ENCODE measurements at regions not wholly inside any gene's neighbourhood (a gene's known extent, or its start where the extent isn't known, plus 50 kb on each side); places are given as distances from the start of the nearest gene placed in this dataset.
"Not testable (repeated sequence)": the region's sequence is repeated elsewhere in the genome, so short reads cannot be mapped to it uniquely, and the experiment has no call there.

GRCh38 chr7:23938937-23939552 is 229.0 kb downstream of the STK31 start:
- DNase-seq: peak; percentile 32

GRCh38 chr7:23939747-23940146 is 229.7 kb downstream of the STK31 start:
- DNase-seq: not testable (repeated sequence)

- DNase-seq: no peak
Observed at GRCh38 chr7:23941551-23941950, 231.5 kb downstream of the STK31 start.

DNA sequence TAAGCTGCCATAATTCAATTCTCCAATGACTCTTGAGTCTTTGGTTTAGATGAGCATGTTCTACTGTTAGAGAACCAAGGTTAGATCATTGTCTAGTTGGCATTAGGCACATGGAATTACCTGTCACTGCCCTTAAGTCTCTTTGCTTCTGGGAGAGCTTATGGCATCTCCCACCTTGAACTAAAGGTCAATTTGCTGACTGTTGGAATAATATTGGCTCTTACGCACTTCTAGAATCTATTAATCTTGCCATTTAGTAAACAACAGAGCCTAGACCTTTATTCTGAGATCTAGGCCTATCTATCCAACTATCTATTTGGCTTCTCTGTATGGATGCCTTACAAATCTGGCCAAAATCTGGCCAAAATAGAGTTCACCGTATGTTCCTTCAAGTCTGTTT is 232.0 kb downstream of the STK31 start:
- no peak for DNase-seq

DNA sequence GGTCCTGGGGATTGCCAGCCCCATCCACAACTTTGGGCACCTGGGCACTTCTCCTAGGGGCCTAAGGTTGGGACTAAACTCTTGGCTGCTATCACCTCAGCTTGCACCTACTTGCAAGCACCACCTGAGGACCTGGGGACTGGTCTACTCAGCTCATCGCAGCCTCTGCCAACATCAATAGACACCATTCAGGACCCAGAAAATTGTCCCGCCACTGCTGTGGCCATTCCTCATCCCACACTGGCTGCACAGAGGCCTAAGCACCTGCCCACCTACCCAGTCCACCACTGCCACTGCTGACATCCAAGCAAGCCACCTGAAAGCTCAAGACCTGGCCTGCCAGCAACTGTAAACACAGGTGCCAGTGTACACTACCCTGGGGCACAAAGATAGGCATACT is 234.1 kb downstream of the STK31 start:
- no peak for DNase-seq

GRCh38 chr7:23945472-23945871 is 235.5 kb downstream of the STK31 start:
- DNase-seq: no peak

DNA sequence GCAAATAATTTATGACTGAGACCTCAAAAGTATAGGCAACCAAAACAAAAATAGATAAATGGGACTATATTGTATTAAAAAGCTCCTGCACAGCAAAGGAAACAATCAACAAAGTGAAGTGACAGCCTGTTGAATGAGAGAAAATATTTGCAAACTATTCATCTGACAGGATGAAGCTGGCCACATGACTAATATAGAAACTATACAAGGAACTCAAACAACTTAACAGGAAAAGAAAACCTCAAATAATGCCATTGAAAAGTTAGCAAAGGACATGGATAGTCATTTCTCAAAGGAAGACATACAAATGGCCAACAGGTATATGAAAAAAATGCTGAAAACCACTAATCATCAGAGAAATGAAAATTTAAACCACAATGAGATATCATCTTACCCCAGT is 245.1 kb downstream of the STK31 start:
- no peak for DNase-seq

DNA sequence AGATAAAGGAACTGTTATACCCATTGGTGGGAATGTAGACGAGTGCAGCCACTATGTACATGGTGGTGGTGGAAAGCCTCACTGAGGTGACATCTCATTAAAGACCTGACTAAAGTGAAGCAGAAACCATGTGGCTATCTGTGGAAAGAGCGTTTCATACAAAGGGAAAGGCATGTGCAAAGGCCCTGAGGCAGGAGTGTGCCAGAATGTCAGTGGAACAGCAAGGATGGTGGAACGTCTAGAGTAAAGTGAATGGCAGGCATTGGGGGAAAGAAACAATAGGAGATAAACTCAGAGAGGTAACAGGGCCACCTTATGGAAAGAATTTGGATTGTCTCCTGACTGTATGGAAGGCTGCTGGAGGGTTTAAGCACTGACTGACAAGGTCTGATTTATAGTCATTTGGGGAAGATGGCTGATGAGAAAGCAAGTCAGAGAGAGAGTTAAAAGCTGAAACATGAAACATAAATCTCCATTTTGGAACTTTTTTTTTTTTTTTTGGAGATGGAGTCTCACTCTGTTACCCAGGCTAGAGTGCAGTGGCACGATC is 245.7 kb downstream of the STK31 start:
- DNase-seq: no peak

GRCh38 chr7:23956772-23957576 is 247.0 kb downstream of the STK31 start:
- no peak for DNase-seq

DNA sequence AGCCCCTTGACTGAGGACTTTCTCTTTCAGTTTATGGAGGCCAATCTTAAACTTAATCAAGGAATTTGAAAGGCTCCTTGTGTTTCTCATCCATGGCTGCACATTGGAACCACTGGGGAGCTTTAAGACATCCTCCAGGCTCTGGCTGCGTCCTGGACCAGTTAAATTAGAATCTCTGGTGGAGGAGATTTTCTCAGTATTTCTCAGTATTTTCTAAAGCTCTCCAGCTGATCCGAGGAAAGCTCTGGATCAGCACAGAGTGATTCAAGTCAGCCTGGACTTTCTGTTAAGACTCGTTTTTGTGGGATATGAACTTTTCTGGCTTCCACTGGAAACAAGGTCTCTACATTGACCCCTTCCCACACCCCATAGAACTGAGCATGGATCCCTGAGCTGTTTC is 249.8 kb downstream of the STK31 start:
- no peak for DNase-seq

GRCh38 chr7:23960361-23960760 is 250.3 kb downstream of the STK31 start:
- DNase-seq: no peak

GRCh38 chr7:23963461-23964165 is 253.6 kb downstream of the STK31 start:
- DNase-seq: no peak

GRCh38 chr7:23964715-23965114 is 254.7 kb downstream of the STK31 start:
- no peak for DNase-seq

- no peak for DNase-seq
Observed at GRCh38 chr7:23965296-23965695, 255.3 kb downstream of the STK31 start.

GRCh38 chr7:23966941-23967340 is 256.9 kb downstream of the STK31 start:
- DNase-seq: no peak

GRCh38 chr7:23967949-23968599 is 258.1 kb downstream of the STK31 start:
- no peak for DNase-seq

DNA sequence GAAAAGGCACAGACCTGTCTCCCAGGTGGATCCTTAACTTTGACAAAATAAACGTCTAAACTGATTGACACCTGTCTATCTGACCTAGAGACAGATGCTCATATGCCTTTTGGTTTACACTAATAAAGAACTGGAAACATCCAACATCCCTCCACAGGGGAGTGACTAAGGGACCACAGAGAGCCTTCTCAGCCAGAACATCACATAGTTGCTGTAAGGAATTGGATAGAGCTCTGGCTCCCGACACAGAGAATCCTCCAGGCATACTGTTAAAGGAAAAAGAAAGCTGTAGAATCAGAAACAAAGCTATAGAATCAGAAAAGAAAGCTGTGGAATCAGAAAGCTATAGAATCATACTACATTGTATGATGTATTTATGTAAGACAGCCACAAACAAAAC is 258.8 kb downstream of the STK31 start:
- no peak for DNase-seq

GRCh38 chr7:23969443-23969842 is 259.4 kb downstream of the STK31 start:
- DNase-seq: no peak

GRCh38 chr7:23970193-23970592 is 260.2 kb downstream of the STK31 start:
- no peak for DNase-seq

- DNase-seq: no peak
Observed at GRCh38 chr7:23971031-23971430, 261.0 kb downstream of the STK31 start.

- DNase-seq: no peak
Observed at GRCh38 chr7:23972057-23972456, 262.0 kb downstream of the STK31 start.

GRCh38 chr7:23973264-23973663 is 263.2 kb downstream of the STK31 start:
- DNase-seq: no peak

DNA sequence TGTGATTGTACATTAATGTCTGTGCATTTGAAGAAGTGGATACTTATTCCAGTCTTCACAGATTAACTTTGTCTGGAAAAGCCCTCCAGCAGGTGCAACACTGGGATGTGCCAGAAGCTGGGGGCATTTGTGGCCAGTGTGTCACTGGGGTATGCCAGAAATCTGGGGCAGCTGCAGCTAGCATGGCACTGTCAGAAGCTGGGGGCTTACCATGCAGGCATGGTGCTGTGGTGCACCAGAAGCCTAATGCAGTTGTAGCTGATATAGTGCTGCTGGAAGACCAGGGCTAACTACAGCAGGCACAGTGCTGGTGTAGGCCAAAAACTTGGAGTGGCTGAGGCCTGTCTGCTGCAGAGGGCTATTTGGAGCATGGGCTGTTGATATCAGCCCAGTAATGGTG is 270.1 kb downstream of the STK31 start:
- DNase-seq: no peak

All from DMS 273 treated with DMSO at 0.1 percent for 48 hours (cell line).